Astrocyte of the cerebellum (primary cell): ENCODE measurements at regions not wholly inside any gene's neighbourhood (a gene's known extent, or its start where the extent isn't known, plus 50 kb on each side); places are given as distances from the start of the nearest gene placed in this dataset.

Experiments used
- DNase-seq: peaks from one replicate; pipeline ENCODE4 v3.0.0-alpha.2; 2011; ENCODE audit warnings: low read depth
- H3K4me3 ChIP-seq: 2 replicates; pipeline ENCODE4 v1.5.1; 2011; ENCODE audit warnings: mild to moderate bottlenecking, low read depth, low read length, moderate library complexity
- in situ Hi-C: cut with HindIII; loops from 2 replicates; pipeline ENCODE4 v1.10.0; 2017; ENCODE audit warnings: low sequenced_read_pairs
- TF ChIP-seq, protein P1 (sequence below): IDR thresholded peaks from 2 replicates; pipeline ENCODE4 v1.5.1; 2012; ENCODE audit warnings: low read length, low read depth, moderate library complexity, mild to moderate bottlenecking; ENCODE audit errors: missing control alignments

DNA sequence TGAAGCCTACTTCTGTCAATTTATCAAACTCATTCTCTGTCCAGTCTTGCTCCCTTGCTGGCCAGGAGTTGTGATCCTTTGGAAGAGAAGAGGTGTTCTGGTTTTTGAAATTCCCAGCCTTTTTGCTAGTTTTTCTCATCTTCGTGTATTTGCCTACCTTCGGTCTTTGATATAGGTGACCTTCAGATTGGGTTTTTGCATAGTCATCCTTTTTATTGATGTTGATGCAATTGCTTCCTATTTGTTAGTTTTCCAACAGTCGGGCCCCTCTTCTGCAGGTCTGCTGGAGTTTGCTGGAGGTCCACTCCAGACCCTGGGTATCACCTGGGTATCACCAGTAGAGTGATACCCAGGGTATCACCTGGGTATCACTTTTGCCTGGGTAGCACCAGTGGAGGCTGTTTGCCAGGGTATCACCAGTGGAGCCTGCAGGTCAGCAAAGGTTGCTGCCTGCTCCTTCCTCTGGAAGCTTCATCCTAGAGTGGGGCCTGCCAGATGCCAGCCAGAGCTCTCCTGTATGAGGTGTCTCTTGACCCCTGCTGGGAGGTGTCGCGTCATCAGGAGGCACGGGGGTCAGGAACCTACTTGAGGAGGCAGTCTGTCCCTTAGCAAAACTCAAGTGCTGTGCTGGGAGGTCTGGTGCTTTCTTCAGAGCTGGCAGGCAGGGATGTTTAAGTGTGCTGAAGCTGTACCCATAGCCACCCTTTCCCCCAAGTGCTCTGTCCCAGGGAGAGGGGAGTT lies 684.2 kb downstream of the PCDH18 start:
- TF ChIP-seq, protein P1, sequence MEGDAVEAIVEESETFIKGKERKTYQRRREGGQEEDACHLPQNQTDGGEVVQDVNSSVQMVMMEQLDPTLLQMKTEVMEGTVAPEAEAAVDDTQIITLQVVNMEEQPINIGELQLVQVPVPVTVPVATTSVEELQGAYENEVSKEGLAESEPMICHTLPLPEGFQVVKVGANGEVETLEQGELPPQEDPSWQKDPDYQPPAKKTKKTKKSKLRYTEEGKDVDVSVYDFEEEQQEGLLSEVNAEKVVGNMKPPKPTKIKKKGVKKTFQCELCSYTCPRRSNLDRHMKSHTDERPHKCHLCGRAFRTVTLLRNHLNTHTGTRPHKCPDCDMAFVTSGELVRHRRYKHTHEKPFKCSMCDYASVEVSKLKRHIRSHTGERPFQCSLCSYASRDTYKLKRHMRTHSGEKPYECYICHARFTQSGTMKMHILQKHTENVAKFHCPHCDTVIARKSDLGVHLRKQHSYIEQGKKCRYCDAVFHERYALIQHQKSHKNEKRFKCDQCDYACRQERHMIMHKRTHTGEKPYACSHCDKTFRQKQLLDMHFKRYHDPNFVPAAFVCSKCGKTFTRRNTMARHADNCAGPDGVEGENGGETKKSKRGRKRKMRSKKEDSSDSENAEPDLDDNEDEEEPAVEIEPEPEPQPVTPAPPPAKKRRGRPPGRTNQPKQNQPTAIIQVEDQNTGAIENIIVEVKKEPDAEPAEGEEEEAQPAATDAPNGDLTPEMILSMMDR = no peak
- DNase-seq = no peak
- no peak overlapping the region for H3K4me3 ChIP-seq
- in situ Hi-C loops = no loop called here

DNA sequence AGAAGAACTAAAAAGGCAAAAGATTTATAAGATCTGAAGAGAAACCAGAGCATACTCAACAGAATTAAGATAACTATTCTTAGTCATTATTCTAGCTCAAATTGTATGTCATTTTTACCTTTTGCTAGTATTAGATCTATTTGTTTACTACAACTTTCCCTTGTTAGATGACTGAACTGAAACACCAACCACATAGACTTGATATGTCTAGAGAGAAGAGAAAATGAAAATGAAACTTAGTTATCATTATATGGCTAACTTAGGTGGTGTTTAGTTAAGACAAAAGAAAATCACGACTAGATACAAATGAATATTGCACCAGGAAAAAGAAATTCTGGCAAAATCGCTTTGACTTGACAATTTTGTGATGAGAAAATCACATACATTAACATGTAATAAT lies 690.8 kb downstream of the PCDH18 start:
- TF ChIP-seq, protein P1 = no peak
- in situ Hi-C loops = no loop called here

DNA sequence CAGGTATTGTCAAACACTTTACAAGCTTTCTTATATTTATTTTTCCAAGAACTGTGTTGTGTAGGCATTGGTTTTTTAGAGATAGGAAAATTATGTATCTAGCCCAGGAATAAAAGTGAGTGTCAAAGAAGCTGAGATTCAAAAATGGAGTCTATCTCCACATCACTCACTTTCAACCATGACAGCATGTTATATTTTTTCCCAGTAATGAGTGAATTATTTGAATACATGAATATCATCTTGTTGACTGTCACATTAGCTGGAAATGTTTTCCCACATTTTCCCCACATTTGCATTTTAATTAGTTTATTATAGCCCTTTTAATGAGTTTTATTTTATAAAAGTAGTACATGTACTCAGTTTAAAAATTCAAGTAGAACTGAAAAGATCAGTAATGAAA lies 693.7 kb downstream of the PCDH18 start:
- in situ Hi-C loops = no loop called here

More for the DNA sequence above, 690.8 kb downstream of the PCDH18 start:
- H3K4me3 ChIP-seq = no peak overlapping the region
- no peak for DNase-seq

DNA sequence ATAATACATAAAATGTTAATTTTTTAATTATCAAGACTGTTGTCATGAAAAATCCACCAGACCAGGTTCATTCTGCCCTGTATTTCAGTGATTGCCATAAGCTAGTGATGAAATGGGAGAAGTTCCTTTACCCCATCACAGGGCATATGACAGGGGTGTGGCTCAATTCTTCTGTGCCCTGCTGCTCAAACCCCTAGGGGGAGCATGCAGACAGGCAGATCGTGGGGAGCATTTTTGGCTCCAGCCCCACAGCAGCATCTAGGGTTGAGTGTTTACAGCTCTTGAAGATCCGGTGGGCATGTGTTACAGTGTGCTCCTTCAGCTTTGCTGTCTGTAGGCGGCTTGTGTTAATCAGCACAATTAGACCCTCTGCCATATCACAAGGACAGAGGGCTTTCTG lies 700.7 kb downstream of the PCDH18 start:
- in situ Hi-C loops = no loop called here
- TF ChIP-seq, protein P1 = no peak

More for the DNA sequence above, 693.7 kb downstream of the PCDH18 start:
- TF ChIP-seq, protein P1 = no peak
- DNase-seq = no peak
- H3K4me3 ChIP-seq = no peak overlapping the region

DNA sequence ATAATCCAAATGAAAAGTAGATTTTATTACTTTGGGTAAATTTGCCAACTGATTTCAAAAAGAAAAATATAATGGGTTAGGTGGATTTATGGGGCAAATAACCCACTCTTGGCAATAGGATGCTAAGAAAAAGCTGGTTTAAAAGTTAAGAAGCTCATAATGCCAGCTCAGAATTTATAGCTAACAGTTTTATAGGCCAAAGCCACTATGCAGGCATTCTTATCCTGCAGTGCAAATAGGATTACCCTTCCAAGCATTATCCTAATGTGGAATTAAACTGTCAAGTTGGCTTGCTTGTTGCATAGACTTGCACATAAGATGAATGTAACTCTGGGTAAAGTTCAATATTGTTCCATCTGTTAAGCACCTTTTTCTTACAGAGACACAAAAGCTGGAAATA lies 703.0 kb downstream of the PCDH18 start:
- no peak for DNase-seq
- TF ChIP-seq, protein P1 = no peak
- no peak overlapping the region for H3K4me3 ChIP-seq
- in situ Hi-C loops = no loop called here

More for the DNA sequence above, 700.7 kb downstream of the PCDH18 start:
- H3K4me3 ChIP-seq = no peak overlapping the region
- DNase-seq = no peak

DNA sequence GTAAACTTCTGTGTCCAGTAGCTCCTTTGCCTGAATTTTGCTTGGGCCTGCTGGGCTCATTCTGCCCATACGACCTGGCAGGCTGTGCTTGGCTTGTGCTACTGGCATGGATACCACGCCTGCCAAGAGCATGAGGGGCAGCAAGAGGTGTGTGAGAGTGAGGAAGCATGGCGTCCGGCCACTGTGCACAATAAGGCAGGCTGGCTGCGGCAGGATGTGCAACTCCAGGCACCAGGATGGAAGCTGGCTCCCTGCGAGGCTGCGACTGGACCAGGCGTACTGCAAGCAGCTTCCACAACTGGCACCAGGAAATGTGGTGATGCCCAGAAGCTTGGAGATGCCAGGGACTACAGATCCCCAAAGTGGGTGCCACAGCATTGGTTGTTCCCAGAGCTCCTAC lies 709.3 kb downstream of the PCDH18 start:
- no peak overlapping the region for H3K4me3 ChIP-seq
- DNase-seq = no peak
- TF ChIP-seq, protein P1 = no peak
- in situ Hi-C loops = no loop called here
